ENCODE measurements at regions not wholly inside any gene's neighbourhood (a gene's known extent, or its start where the extent isn't known, plus 50 kb on each side); places are given as distances from the start of the nearest gene placed in this dataset.

DNA sequence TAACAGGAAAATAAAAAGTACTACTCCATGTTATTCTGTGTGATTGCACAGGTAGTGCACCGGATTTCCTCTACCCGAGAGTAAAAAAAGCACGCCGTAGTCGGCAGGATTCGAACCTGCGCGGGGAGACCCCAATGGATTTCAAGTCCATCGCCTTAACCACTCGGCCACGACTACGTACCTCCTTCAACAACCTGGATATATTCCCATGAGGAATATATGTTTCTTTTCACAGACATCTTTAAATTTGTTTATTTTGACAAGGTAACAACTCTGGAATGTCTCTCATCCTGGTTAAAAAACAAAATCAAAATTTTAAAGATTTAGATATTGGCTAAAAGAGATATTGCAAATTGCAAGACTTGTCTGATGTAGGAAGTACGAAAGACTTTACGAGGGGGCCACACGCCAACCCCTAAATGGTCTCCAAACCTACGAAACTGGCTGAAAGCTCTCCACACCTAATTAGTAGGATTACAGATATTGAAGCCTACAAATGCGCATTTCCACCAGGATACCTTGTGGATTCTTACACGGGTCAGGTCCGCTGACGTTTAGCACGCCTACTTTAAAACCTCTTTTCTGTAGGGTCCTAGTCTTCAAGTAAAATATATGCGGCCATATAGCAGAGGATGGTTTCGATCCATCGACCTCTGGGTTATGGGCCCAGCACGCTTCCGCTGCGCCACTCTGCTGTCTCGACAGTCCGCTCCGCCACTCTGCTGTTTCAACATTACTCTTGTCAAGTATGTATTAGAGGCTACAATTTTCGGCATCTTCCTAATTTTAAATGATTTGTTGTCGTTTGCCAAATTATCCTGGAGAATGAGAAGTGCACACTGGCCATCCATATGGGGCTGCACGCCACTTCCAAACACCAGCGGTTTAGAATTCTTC is 52.2 kb upstream of the BTN3A2 start:
- Histone ChIP-seq H3K27ac (ENCODE audit: low read length) (no peak overlapping the region), H3K9ac (ENCODE audit: low read length) (no peak overlapping the region), H3K27me3 (ENCODE audit: insufficient read depth, low read depth, low read length) (no peaks in the 10 kb centered on the region), H3K4me3 (ENCODE audit: low read length) (peak overlapping the region; percentile 71), H3K9me2 (ENCODE audit: insufficient read depth, low read length) (no peaks in the 10 kb centered on the region), H3K79me2 (replicated peaks; ENCODE audit: insufficient read depth, low read length) (no peaks in the 10 kb centered on the region), H3K4me2 (ENCODE audit: low read length) (peak overlapping the region; percentile 69), H4K20me1 (ENCODE audit: insufficient read depth) (no peaks in the 10 kb centered on the region), H2AFZ (ENCODE audit: low read depth, low read length) (no peak overlapping the region), H3K36me3 (ENCODE audit: insufficient read depth, low read length) (no peaks in the 10 kb centered on the region), H3K9me3 (ENCODE audit: low read length) (no peaks in the 10 kb centered on the region), H3F3A (ENCODE audit: insufficient read depth, low read length, poor library complexity, severe bottlenecking) (no peaks in the 10 kb centered on the region)
- TF ChIP-seq POLR2AphosphoS5 (IDR thresholded peaks at IDR 0.05) (peak; percentile 28), SMC3 (conservative IDR thresholded peaks at IDR 0.05; ENCODE audit: poor library complexity) (peak; percentile 23), EP300 (conservative IDR thresholded peaks at IDR 0.05; ENCODE audit: poor library complexity, severe bottlenecking) (no peak), MXI1 (conservative IDR thresholded peaks at IDR 0.05; ENCODE audit: poor library complexity, severe bottlenecking) (peak; percentile 27), RAD21 (conservative IDR thresholded peaks at IDR 0.05) (no peak), EZH2 (IDR thresholded peaks at IDR 0.05; ENCODE audit: borderline replicate concordance, insufficient read depth, low read length, poor library complexity, severe bottlenecking) (no peak), TAF1 (IDR thresholded peaks at IDR 0.05; ENCODE audit: low read depth) (no peak)
- TF ChIP-seq, protein P1, sequence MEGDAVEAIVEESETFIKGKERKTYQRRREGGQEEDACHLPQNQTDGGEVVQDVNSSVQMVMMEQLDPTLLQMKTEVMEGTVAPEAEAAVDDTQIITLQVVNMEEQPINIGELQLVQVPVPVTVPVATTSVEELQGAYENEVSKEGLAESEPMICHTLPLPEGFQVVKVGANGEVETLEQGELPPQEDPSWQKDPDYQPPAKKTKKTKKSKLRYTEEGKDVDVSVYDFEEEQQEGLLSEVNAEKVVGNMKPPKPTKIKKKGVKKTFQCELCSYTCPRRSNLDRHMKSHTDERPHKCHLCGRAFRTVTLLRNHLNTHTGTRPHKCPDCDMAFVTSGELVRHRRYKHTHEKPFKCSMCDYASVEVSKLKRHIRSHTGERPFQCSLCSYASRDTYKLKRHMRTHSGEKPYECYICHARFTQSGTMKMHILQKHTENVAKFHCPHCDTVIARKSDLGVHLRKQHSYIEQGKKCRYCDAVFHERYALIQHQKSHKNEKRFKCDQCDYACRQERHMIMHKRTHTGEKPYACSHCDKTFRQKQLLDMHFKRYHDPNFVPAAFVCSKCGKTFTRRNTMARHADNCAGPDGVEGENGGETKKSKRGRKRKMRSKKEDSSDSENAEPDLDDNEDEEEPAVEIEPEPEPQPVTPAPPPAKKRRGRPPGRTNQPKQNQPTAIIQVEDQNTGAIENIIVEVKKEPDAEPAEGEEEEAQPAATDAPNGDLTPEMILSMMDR (IDR thresholded peaks at IDR 0.05; ENCODE audit: poor library complexity, severe bottlenecking) = no peak
- TF ChIP-seq, protein P2, sequence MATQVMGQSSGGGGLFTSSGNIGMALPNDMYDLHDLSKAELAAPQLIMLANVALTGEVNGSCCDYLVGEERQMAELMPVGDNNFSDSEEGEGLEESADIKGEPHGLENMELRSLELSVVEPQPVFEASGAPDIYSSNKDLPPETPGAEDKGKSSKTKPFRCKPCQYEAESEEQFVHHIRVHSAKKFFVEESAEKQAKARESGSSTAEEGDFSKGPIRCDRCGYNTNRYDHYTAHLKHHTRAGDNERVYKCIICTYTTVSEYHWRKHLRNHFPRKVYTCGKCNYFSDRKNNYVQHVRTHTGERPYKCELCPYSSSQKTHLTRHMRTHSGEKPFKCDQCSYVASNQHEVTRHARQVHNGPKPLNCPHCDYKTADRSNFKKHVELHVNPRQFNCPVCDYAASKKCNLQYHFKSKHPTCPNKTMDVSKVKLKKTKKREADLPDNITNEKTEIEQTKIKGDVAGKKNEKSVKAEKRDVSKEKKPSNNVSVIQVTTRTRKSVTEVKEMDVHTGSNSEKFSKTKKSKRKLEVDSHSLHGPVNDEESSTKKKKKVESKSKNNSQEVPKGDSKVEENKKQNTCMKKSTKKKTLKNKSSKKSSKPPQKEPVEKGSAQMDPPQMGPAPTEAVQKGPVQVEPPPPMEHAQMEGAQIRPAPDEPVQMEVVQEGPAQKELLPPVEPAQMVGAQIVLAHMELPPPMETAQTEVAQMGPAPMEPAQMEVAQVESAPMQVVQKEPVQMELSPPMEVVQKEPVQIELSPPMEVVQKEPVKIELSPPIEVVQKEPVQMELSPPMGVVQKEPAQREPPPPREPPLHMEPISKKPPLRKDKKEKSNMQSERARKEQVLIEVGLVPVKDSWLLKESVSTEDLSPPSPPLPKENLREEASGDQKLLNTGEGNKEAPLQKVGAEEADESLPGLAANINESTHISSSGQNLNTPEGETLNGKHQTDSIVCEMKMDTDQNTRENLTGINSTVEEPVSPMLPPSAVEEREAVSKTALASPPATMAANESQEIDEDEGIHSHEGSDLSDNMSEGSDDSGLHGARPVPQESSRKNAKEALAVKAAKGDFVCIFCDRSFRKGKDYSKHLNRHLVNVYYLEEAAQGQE (IDR thresholded peaks at IDR 0.05; ENCODE audit: borderline replicate concordance) = peak; percentile 28

Small RNAs in the stretch of these regions (small RNA-seq; reads per million reads assigned to genes)
- 0 reads per million in 3 experiments for gene AL031777.2
- 0 reads per million in 3 experiments for gene HIST1H2AD
- 0 reads per million in 3 experiments for gene HIST1H2APS3
- 0 reads per million in 3 experiments for gene HIST1H4G
- gene LARP1P1 = 0 reads per million in 3 experiments
